GM23248 (cell line): ENCODE measurements at regions not wholly inside any gene's neighbourhood (a gene's known extent, or its start where the extent isn't known, plus 50 kb on each side); places are given as distances from the start of the nearest gene placed in this dataset.

ENCODE experiments used
- EZH2 ChIP-seq: fragments of 200-600 bp; sonication (generic); IDR thresholded peaks from 2 replicates; pipeline ENCODE4 v1.6.1; 2018; ENCODE audit warnings: antibody characterized with exemption, mild to moderate bottlenecking; ENCODE audit not compliant: insufficient read depth, poor library complexity, severe bottlenecking
- EZH2phosphoT487 ChIP-seq: fragments of 200-600 bp; sonication (generic); IDR thresholded peaks from 2 replicates; pipeline ENCODE4 v1.6.1; 2018; ENCODE audit warnings: antibody characterized with exemption, moderate library complexity, mild to moderate bottlenecking, low read depth; ENCODE audit not compliant: insufficient read depth

DNA sequence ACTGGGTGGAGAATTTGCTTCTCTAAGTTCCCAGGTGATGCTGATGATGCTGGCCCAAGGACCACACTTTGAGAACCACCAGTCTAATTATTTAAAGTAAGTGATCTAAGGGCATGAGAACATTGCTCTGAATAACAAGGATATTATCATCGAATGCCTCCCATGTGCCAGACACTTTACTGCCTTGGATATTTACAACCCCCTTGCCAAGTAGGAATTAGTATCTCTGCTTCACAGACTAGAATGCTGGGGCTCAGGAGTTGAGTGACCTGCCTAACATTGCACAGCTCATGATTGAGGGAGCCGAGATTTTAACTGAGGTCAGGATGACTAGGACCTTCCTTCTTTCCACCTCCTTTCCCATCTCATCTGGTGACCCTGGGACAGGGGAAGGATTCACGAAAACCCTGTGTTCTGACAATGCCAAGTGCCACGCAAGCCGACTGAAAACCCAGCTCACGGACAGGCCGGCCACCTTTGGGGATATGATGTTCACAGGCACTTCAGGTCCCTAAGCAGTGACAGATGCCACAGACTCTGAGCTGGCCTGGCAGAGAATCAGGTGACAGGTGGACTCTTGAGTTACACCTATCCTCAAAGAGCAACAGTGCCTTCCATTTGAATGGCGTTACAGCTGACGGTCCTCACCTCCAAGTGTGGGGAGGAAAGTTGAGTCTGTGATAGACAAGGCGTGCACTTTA, 230.7 kb downstream of the TOMM20 start:
- TF ChIP-seq EZH2 (no peak), EZH2phosphoT487 (no peak)
